Ishikawa (cell line): ENCODE measurements at regions not wholly inside any gene's neighbourhood (a gene's known extent, or its start where the extent isn't known, plus 50 kb on each side); places are given as distances from the start of the nearest gene placed in this dataset.

Experiments used
- CEBPB ChIP-seq: IDR thresholded peaks from 2 replicates; pipeline ENCODE4 v1.6.1; 2012
- EGR1 ChIP-seq: IDR thresholded peaks from 2 replicates; pipeline ENCODE4 v1.6.1; 2012
- EP300 ChIP-seq: IDR thresholded peaks from 2 replicates; pipeline ENCODE4 v1.6.1; 2012; ENCODE audit warnings: borderline replicate concordance
- RAD21 ChIP-seq: IDR thresholded peaks from 2 replicates; pipeline ENCODE4 v1.6.1; 2012; ENCODE audit warnings: low read depth
- TCF12 ChIP-seq: IDR thresholded peaks from 2 replicates; pipeline ENCODE4 v1.6.1; 2012; ENCODE audit warnings: low read depth
- ZBTB7A ChIP-seq: IDR thresholded peaks from 2 replicates; pipeline ENCODE4 v1.6.1; 2012; ENCODE audit warnings: low read depth

GRCh38 chr14:82896476-82896875 lies 1362.8 kb upstream of the SEL1L start:
- TF ChIP-seq CEBPB (no peak), TCF12 (no peak), RAD21 (no peak), ZBTB7A (no peak), EGR1 (no peak), EP300 (no peak)
